WTC11 (cell line): ENCODE measurements at regions not wholly inside any gene's neighbourhood (a gene's known extent, or its start where the extent isn't known, plus 50 kb on each side); places are given as distances from the start of the nearest gene placed in this dataset.

Experiments
- ATAC-seq: fragments of 200-7000 bp; cut with Tn5 transposase; 2 replicates; pipeline ENCODE4 v1.10.0; 2021; ENCODE audit warnings: mild to moderate bottlenecking, moderate library complexity
- CTCF ChIA-PET: fragments of 300-600 bp; sonication (Branson Sonifier 250); formaldehyde crosslinking; loops from one replicate; lab custom pipeline; 2021; ENCODE audit warnings: antibody characterized with exemption; lab: Charles Lee
- POLR2A ChIA-PET: fragments of 350-600 bp; sonication (Branson Sonifier 250); formaldehyde crosslinking; loops from one replicate; lab custom pipeline; 2021; ENCODE audit warnings: antibody characterized with exemption; lab: Charles Lee
- DNase-seq: peaks from one replicate; pipeline ENCODE4 v3.0.0; 2021; ENCODE audit warnings: low spot score
- H3K27ac Mint-ChIP-seq: 2 replicates; pipeline ENCODE4 v1.8.0; 2021; ENCODE audit warnings: mixed read lengths
- H3K27me3 Mint-ChIP-seq: 2 replicates; pipeline ENCODE4 v1.8.0; 2021; ENCODE audit warnings: low read depth, mild to moderate bottlenecking, moderate library complexity, mixed read lengths
- H3K36me3 Mint-ChIP-seq: 2 replicates; pipeline ENCODE4 v1.8.0; 2021; ENCODE audit warnings: mixed read lengths
- H3K4me1 Mint-ChIP-seq: 2 replicates; pipeline ENCODE4 v1.8.0; 2022; ENCODE audit warnings: mixed read lengths
- H3K4me3 Mint-ChIP-seq: 2 replicates; pipeline ENCODE4 v1.8.0; 2021; ENCODE audit warnings: mild to moderate bottlenecking, moderate library complexity, mixed read lengths
- H3K9me3 Mint-ChIP-seq: 2 replicates; pipeline ENCODE4 v1.8.0; 2021; ENCODE audit warnings: mixed read lengths
- ATF2 ChIP-seq: sonication (generic); formaldehyde crosslinking; IDR thresholded peaks from 2 replicates; pipeline ENCODE4 v1.8.1; 2022; ENCODE audit warnings: low read depth, missing genetic modification reagents, borderline replicate concordance
- CBFB ChIP-seq: sonication (generic); formaldehyde crosslinking; IDR thresholded peaks from 2 replicates; pipeline ENCODE4 v1.8.1; 2022; ENCODE audit warnings: mild to moderate bottlenecking, low read depth, missing genetic modification reagents
- CREB1 ChIP-seq: sonication (generic); formaldehyde crosslinking; IDR thresholded peaks from 2 replicates; pipeline ENCODE4 v1.8.0; 2023; ENCODE audit warnings: mild to moderate bottlenecking, missing genetic modification reagents
- E2F1 ChIP-seq: sonication (generic); formaldehyde crosslinking; IDR thresholded peaks from 2 replicates; pipeline ENCODE4 v1.8.0; 2022; ENCODE audit warnings: mild to moderate bottlenecking, missing genetic modification reagents
- ELF4 ChIP-seq: sonication (generic); formaldehyde crosslinking; IDR thresholded peaks from 2 replicates; pipeline ENCODE4 v1.8.1; 2022; ENCODE audit warnings: low read depth, mild to moderate bottlenecking, moderate library complexity, missing genetic modification reagents
- GTF2I ChIP-seq: fragments of 250-450 bp; sonication (Bioruptor Pico); conservative IDR thresholded peaks from 2 replicates; pipeline ENCODE4 v1.4.0; 2021; ENCODE audit warnings: mild to moderate bottlenecking
- IRF2 ChIP-seq: sonication (generic); formaldehyde crosslinking; IDR thresholded peaks from 2 replicates; pipeline ENCODE4 v1.8.0; 2022; ENCODE audit warnings: low read depth, missing genetic modification reagents, borderline replicate concordance
- NFYB ChIP-seq: sonication (generic); formaldehyde crosslinking; conservative IDR thresholded peaks from 2 replicates; pipeline ENCODE4 v1.8.0; 2022; ENCODE audit warnings: low read depth, missing genetic modification reagents
- RELA ChIP-seq: sonication (generic); formaldehyde crosslinking; IDR thresholded peaks from 2 replicates; pipeline ENCODE4 v1.8.1; 2022; ENCODE audit warnings: missing genetic modification reagents, mild to moderate bottlenecking, borderline replicate concordance
- ZBTB21 ChIP-seq: sonication (generic); formaldehyde crosslinking; IDR thresholded peaks from 2 replicates; pipeline ENCODE4 v1.8.1; 2023; ENCODE audit warnings: mild to moderate bottlenecking, missing genetic modification reagents, borderline replicate concordance
- ZBTB43 ChIP-seq: sonication (generic); formaldehyde crosslinking; IDR thresholded peaks from 2 replicates; pipeline ENCODE4 v1.8.1; 2023; ENCODE audit warnings: mild to moderate bottlenecking, missing genetic modification reagents
- ZNF121 ChIP-seq: sonication (generic); formaldehyde crosslinking; IDR thresholded peaks from 2 replicates; pipeline ENCODE4 v1.8.0; 2023; ENCODE audit warnings: missing genetic modification reagents
- ZNF219 ChIP-seq: sonication (generic); formaldehyde crosslinking; IDR thresholded peaks from 2 replicates; pipeline ENCODE4 v1.8.0; 2023; ENCODE audit warnings: missing genetic modification reagents, mild to moderate bottlenecking, borderline replicate concordance
- ZNF423 ChIP-seq: fragments of 250-450 bp; sonication (Bioruptor Pico); IDR thresholded peaks from 2 replicates; pipeline ENCODE4 v2.1.2; 2022; ENCODE audit warnings: mild to moderate bottlenecking, moderate library complexity
- ZSCAN18 ChIP-seq: fragments of 250-450 bp; sonication (Bioruptor Pico); IDR thresholded peaks from 2 replicates; pipeline ENCODE4 v2.1.2; 2022; ENCODE audit warnings: mild to moderate bottlenecking, moderate library complexity
- TF ChIP-seq, protein P1 (sequence below): sonication (generic); formaldehyde crosslinking; IDR thresholded peaks from 2 replicates; pipeline ENCODE4 v1.8.1; 2022; ENCODE audit warnings: mild to moderate bottlenecking, moderate library complexity, missing genetic modification reagents
- TF ChIP-seq, protein P2 (sequence below): sonication (generic); formaldehyde crosslinking; IDR thresholded peaks from 2 replicates; pipeline ENCODE4 v1.8.1; 2023; ENCODE audit warnings: mild to moderate bottlenecking, missing genetic modification reagents, moderate library complexity
- TF ChIP-seq, protein P3 (sequence below): fragments of 250-450 bp; sonication (Bioruptor Pico); IDR thresholded peaks from 2 replicates; pipeline ENCODE4 v1.8.0; 2021; ENCODE audit warnings: mild to moderate bottlenecking
- TF ChIP-seq, protein P4 (sequence below): sonication (generic); formaldehyde crosslinking; IDR thresholded peaks from 2 replicates; pipeline ENCODE4 v1.8.1; 2023; ENCODE audit warnings: mild to moderate bottlenecking, missing genetic modification reagents, moderate library complexity

GRCh38 chr10:9111976-9112375 is 1057.5 kb downstream of the GATA3 start (continued):
- TF ChIP-seq ZSCAN18 (CRISPR knock-in tag), result no peak
- TF ChIP-seq, protein P1, sequence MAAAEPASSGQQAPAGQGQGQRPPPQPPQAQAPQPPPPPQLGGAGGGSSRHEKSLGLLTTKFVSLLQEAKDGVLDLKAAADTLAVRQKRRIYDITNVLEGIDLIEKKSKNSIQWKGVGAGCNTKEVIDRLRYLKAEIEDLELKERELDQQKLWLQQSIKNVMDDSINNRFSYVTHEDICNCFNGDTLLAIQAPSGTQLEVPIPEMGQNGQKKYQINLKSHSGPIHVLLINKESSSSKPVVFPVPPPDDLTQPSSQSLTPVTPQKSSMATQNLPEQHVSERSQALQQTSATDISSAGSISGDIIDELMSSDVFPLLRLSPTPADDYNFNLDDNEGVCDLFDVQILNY (CRISPR knock-in tag), result no peak
- no peak for TF ChIP-seq ZNF423 (CRISPR knock-in tag)
- TF ChIP-seq ZBTB21 (CRISPR knock-in tag), result no peak
- TF ChIP-seq RELA (CRISPR knock-in tag), result no peak
- no peak for TF ChIP-seq ATF2 (CRISPR knock-in tag)
- TF ChIP-seq NFYB (CRISPR knock-in tag), result no peak
- TF ChIP-seq, protein P2, sequence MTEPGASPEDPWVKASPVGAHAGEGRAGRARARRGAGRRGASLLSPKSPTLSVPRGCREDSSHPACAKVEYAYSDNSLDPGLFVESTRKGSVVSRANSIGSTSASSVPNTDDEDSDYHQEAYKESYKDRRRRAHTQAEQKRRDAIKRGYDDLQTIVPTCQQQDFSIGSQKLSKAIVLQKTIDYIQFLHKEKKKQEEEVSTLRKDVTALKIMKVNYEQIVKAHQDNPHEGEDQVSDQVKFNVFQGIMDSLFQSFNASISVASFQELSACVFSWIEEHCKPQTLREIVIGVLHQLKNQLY, result no peak

DNA sequence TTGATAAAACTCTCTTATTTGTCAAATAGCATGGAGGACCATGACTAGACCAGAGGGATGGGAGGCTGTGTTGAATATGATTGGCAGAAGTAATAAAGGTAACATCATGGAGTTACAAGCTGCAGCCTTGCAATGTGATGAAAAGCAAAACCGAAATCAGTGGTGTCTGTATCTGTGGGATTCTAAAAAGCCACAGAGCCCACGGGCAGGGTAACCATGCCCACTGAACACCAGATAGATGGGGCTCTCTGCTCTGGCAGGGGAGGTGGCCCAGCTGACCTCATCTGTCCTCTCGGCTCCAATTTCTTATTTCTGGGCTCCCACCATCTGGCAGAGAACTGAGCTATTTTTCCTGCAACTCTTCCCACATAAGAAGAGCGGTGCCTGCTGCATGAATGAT is 1072.2 kb downstream of the GATA3 start:
- no peak for DNase-seq
- TF ChIP-seq ZBTB43 (CRISPR knock-in tag), result no peak
- TF ChIP-seq CBFB, result no peak
- TF ChIP-seq NFYB (CRISPR knock-in tag), result no peak
- TF ChIP-seq ELF4 (CRISPR knock-in tag), result no peak
- no peak for TF ChIP-seq E2F1 (CRISPR knock-in tag)
- no peak for TF ChIP-seq ZNF219
- TF ChIP-seq, all 79 proteins: peak for 0
- ChIA-PET POLR2A (no interaction called here), CTCF (no interaction called here)
- Mint-ChIP-seq H3K4me1 (no peaks in the 10 kb centered on the region), H3K27me3 (no peaks in the 10 kb centered on the region), H3K27ac (no peak overlapping the region), H3K36me3 (no peaks in the 10 kb centered on the region), H3K4me3 (no peak overlapping the region), H3K9me3 (no peaks in the 10 kb centered on the region; the same call in 1 of the 2 replicates)
- ATAC-seq, result no peak

GRCh38 chr10:9137368-9137767 is 1082.9 kb downstream of the GATA3 start:
- TF ChIP-seq ZNF423 (CRISPR knock-in tag) (no peak), NFYB (CRISPR knock-in tag) (no peak), GTF2I (CRISPR knock-in tag) (no peak), ZBTB43 (CRISPR knock-in tag) (no peak), CREB1 (CRISPR knock-in tag) (no peak), ZNF121 (no peak), IRF2 (CRISPR knock-in tag) (no peak), E2F1 (CRISPR knock-in tag) (no peak)
- TF ChIP-seq, protein P3, sequence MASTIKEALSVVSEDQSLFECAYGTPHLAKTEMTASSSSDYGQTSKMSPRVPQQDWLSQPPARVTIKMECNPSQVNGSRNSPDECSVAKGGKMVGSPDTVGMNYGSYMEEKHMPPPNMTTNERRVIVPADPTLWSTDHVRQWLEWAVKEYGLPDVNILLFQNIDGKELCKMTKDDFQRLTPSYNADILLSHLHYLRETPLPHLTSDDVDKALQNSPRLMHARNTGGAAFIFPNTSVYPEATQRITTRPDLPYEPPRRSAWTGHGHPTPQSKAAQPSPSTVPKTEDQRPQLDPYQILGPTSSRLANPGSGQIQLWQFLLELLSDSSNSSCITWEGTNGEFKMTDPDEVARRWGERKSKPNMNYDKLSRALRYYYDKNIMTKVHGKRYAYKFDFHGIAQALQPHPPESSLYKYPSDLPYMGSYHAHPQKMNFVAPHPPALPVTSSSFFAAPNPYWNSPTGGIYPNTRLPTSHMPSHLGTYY (CRISPR knock-in tag), result no peak
- TF ChIP-seq, protein P4, sequence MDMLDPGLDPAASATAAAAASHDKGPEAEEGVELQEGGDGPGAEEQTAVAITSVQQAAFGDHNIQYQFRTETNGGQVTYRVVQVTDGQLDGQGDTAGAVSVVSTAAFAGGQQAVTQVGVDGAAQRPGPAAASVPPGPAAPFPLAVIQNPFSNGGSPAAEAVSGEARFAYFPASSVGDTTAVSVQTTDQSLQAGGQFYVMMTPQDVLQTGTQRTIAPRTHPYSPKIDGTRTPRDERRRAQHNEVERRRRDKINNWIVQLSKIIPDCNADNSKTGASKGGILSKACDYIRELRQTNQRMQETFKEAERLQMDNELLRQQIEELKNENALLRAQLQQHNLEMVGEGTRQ, result no peak
- Mint-ChIP-seq H3K4me1 (no peaks in the 10 kb centered on the region), H3K27ac (no peak overlapping the region), H3K27me3 (peaks cover 3% of the 10 kb centered on the region; the same call in 1 of the 2 replicates), H3K4me3 (no peak overlapping the region), H3K9me3 (no peaks in the 10 kb centered on the region), H3K36me3 (no peaks in the 10 kb centered on the region)
- POLR2A ChIA-PET, result interaction anchor here (0.7 kb wide), 1 partner anchor 170 kb away, joined by 5 read pairs; no protein-coding TSS in a partner anchor
- ATAC-seq (no peak), DNase-seq (no peak)
- CTCF ChIA-PET, result interaction anchor here (0.6 kb wide), 1 partner anchor 664 kb away, joined by 4 read pairs; no protein-coding TSS in a partner anchor
